ENCODE measurements at regions not wholly inside any gene's neighbourhood (a gene's known extent, or its start where the extent isn't known, plus 50 kb on each side); places are given as distances from the start of the nearest gene placed in this dataset.
A peak's percentile ranks its signal among the peaks of the same experiment; 100 is the strongest.

- H3K4me3 ChIP-seq = no peak overlapping the region
- no peaks in the 10 kb centered on the region for H3K9me3 ChIP-seq
- no peaks in the 10 kb centered on the region for H3K36me3 ChIP-seq
- H3K4me1 ChIP-seq = peaks cover 5 to 16% of the 10 kb centered on the region in 2 donors
- no peaks in the 10 kb centered on the region for H3K27me3 ChIP-seq
- no peak for DNase-seq (ENCODE audit: low spot score in 2 of 2)
- intact Hi-C loops (cut with DNase I) = no loop called here
- H3K27ac ChIP-seq = no peak overlapping the region
- no peak for TF ChIP-seq CTCF (IDR thresholded peaks at IDR 0.05)
Measured at GRCh38 chr14:58697930-58698642, 60.3 kb downstream of the DACT1 start.

GRCh38 chr14:58699681-58700205 is 62.0 kb downstream of the DACT1 start:
- Histone ChIP-seq H3K36me3 (no peaks in the 10 kb centered on the region), H3K27ac (no peak overlapping the region), H3K4me3 (no peak overlapping the region), H3K9me3 (no peaks in the 10 kb centered on the region), H3K4me1 (peaks cover 5 to 18% of the 10 kb centered on the region in 2 donors), H3K27me3 (no peaks in the 10 kb centered on the region)
- DNase-seq (ENCODE audit: low spot score in 2 of 2) = no peak
- TF ChIP-seq CTCF (IDR thresholded peaks at IDR 0.05) = no peak
- intact Hi-C loops (cut with DNase I) = no loop called here

- no peak overlapping the region for H3K4me3 ChIP-seq
- intact Hi-C loops (cut with DNase I) = no loop called here
- no peaks in the 10 kb centered on the region for H3K36me3 ChIP-seq
- TF ChIP-seq CTCF (IDR thresholded peaks at IDR 0.05) = no peak
- H3K4me1 ChIP-seq = peaks cover 5 to 18% of the 10 kb centered on the region in 2 donors
- peak overlapping the region in 1 of 2 donors; percentile 27 for H3K27ac ChIP-seq
- DNase-seq (ENCODE audit: low spot score in 2 of 2) = no peak
- no peaks in the 10 kb centered on the region for H3K27me3 ChIP-seq
- H3K9me3 ChIP-seq = no peaks in the 10 kb centered on the region
Measured at GRCh38 chr14:58701156-58701555, 63.4 kb downstream of the DACT1 start.

DNA sequence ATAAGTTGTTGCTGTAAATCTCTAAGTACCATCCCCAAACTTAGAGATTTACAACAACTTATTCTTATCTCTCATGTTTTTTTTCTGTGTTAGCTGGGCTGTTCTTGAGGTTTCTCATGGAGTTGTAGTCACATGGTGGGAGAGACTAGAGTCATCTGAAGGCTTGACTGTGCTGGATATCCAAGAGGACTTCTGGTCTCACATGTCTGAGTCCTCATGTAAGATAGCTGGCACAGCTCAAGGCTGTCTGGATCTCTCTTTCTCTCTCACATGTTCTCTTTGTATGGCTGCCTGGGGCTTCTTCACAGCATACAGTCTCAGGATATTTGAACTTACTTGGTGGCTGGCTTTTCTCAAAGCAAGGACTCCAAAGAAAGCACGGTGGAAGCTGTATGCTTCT is 63.8 kb downstream of the DACT1 start:
- no peak for TF ChIP-seq CTCF (IDR thresholded peaks at IDR 0.05)
- Histone ChIP-seq H3K27ac (peak overlapping the region in 1 of 2 donors; percentile 27), H3K9me3 (no peaks in the 10 kb centered on the region), H3K27me3 (no peaks in the 10 kb centered on the region), H3K36me3 (no peaks in the 10 kb centered on the region), H3K4me3 (no peak overlapping the region), H3K4me1 (peaks cover 5 to 18% of the 10 kb centered on the region in 2 donors)
- no peak for DNase-seq (ENCODE audit: low spot score in 2 of 2)
- intact Hi-C loops (cut with DNase I) = no loop called here

GRCh38 chr14:58702441-58703160 is 64.8 kb downstream of the DACT1 start:
- H3K27ac ChIP-seq = peak overlapping the region in 1 of 2 donors; percentile 27

More at GRCh38 chr14:58702441-58703160, 64.8 kb downstream of the DACT1 start:
- Histone ChIP-seq H3K4me1 (peaks cover 5 to 18% of the 10 kb centered on the region in 2 donors), H3K27me3 (no peaks in the 10 kb centered on the region), H3K9me3 (no peaks in the 10 kb centered on the region), H3K36me3 (no peaks in the 10 kb centered on the region), H3K4me3 (no peak overlapping the region)
- intact Hi-C loops (cut with DNase I) = no loop called here
- no peak for TF ChIP-seq CTCF (IDR thresholded peaks at IDR 0.05)
- no peak for DNase-seq (ENCODE audit: low spot score in 2 of 2)
